Endothelial cell of umbilical vein (primary cell): ENCODE measurements at regions not wholly inside any gene's neighbourhood (a gene's known extent, or its start where the extent isn't known, plus 50 kb on each side); places are given as distances from the start of the nearest gene placed in this dataset.

Experiments
- BruUV-seq: library from RNA; stranded (reverse); fragments of 400-500 nt; replicated peaks from 2 replicates; lab custom pipeline; 2021; lab: Mats Ljungman, UMichigan
- CTCF ChIA-PET: fragments of 300-600, 350-600 bp; sonication (Branson Sonifier 250); formaldehyde crosslinking; loops from one replicate; lab custom pipeline; 2021; ENCODE audit warnings: antibody characterized with exemption, inconsistent platforms; lab: Charles Lee
- POLR2A ChIA-PET: fragments of 300-600, 350-600 bp; sonication (Branson Sonifier 250); formaldehyde crosslinking; loops from one replicate; lab custom pipeline; 2021; ENCODE audit warnings: antibody characterized with exemption, inconsistent platforms; lab: Charles Lee
- DNase-seq: peaks from one replicate; pipeline ENCODE4 v3.0.0-alpha.2; 2011; ENCODE audit warnings: low read depth, low spot score
- FAIRE-seq: peaks from 2 replicates; lab custom pipeline; 2011; peaks lifted over from hg19 to GRCh38; lab: Jason Lieb, UNC
- H2AFZ ChIP-seq: 2 replicates; pipeline ENCODE4 v1.6.0; 2012; ENCODE audit warnings: low read depth, low read length, control low read depth, inconsistent platforms
- H3K27ac ChIP-seq: 2 replicates; pipeline ENCODE4 v1.5.1; 2011; ENCODE audit warnings: low read depth, mild to moderate bottlenecking, control low read depth, low read length, moderate library complexity; ENCODE audit not compliant: insufficient read depth
- H3K27me3 ChIP-seq, 2 experiments: 2 replicates each; pipeline versions ENCODE4 v1.6.0 to v1.6.1; 2011; ENCODE audit warnings: low read length in 2 of 2, mixed read lengths in 1 of 2; ENCODE audit not compliant: control insufficient read depth in 2 of 2, insufficient read depth in 2 of 2
- H3K36me3 ChIP-seq, 2 experiments: 2 replicates in 1 of 2; 3 replicates in 1 of 2; pipeline ENCODE4 v1.5.1; 2011; ENCODE audit warnings: low read length in 2 of 2, mild to moderate bottlenecking in 1 of 2, moderate library complexity in 1 of 2; ENCODE audit not compliant: control insufficient read depth in 2 of 2, insufficient read depth in 2 of 2; ENCODE audit errors: extremely low read depth in 1 of 2
- H3K4me1 ChIP-seq: 3 replicates; pipeline ENCODE4 v1.5.1; 2011; ENCODE audit warnings: mild to moderate bottlenecking, low read length; ENCODE audit not compliant: control insufficient read depth, insufficient read depth; ENCODE audit errors: extremely low read depth
- H3K4me2 ChIP-seq: 2 replicates; pipeline ENCODE4 v1.6.1; 2011; ENCODE audit warnings: low read length, control low read depth, mixed read lengths; ENCODE audit not compliant: insufficient read depth
- H3K4me3 ChIP-seq, 3 experiments: fragments of 200-600 bp in 1 of 3; sonication (generic), shearing (Covaris generic) in 1 of 3; replicated peaks in 1 of 3; 2 replicates each; pipeline ENCODE4 v1.5.1; 2011 to 2016; ENCODE audit warnings: control low read depth in 3 of 3, low read length in 3 of 3, mild to moderate bottlenecking in 2 of 3, inconsistent platforms in 1 of 3, low read depth in 1 of 3, moderate library complexity in 1 of 3; ENCODE audit not compliant: insufficient read depth in 1 of 3
- H3K79me2 ChIP-seq: 2 replicates; pipeline ENCODE4 v1.6.0; 2012; ENCODE audit warnings: low read length, inconsistent platforms; ENCODE audit not compliant: control insufficient read depth, insufficient read depth
- H3K9ac ChIP-seq: replicated peaks from 2 replicates; pipeline ENCODE3; 2011; ENCODE audit warnings: low read length, control low read depth; ENCODE audit not compliant: insufficient read depth; ENCODE audit errors: extremely low read depth
- H3K9me1 ChIP-seq: replicated peaks from 3 replicates; pipeline ENCODE4 v1.6.0; 2011; ENCODE audit warnings: mild to moderate bottlenecking, low read length; ENCODE audit not compliant: control insufficient read depth, insufficient read depth; ENCODE audit errors: extremely low read depth
- H3K9me3 ChIP-seq: replicated peaks from 2 replicates; pipeline ENCODE4 v1.5.1; 2012; ENCODE audit warnings: low read length, inconsistent platforms; ENCODE audit not compliant: control insufficient read depth, insufficient read depth
- H4K20me1 ChIP-seq: replicated peaks from 2 replicates; pipeline ENCODE3; 2011; ENCODE audit warnings: mild to moderate bottlenecking, low read length; ENCODE audit not compliant: control insufficient read depth, insufficient read depth; ENCODE audit errors: extremely low read depth
- EZH2 ChIP-seq: IDR thresholded peaks from 2 replicates; pipeline ENCODE4 v1.6.1; 2012; ENCODE audit warnings: borderline replicate concordance, low read depth, mild to moderate bottlenecking, moderate library complexity, low read length, inconsistent platforms; ENCODE audit not compliant: severe bottlenecking
- POLR2A ChIP-seq: IDR thresholded peaks from 2 replicates; pipeline ENCODE4 v1.6.1; 2012; ENCODE audit warnings: low read depth, mild to moderate bottlenecking, control low read depth, low read length
- POLR2AphosphoS5 ChIP-seq: IDR thresholded peaks from 2 replicates; pipeline ENCODE4 v1.6.1; 2012; ENCODE audit warnings: low read depth, mild to moderate bottlenecking, control low read depth, low read length, moderate library complexity; ENCODE audit not compliant: insufficient read depth
- dilution Hi-C: fragments of 300-500 bp; cut with MboI; formaldehyde crosslinking; loops from one replicate; pipeline ENCODE4 v1.15.0; 2019; ENCODE audit warnings: low sequenced_read_pairs; ENCODE audit not compliant: extremely low pct_ligation_motif_present
- intact Hi-C: fragments of 100-400 bp; cut with micrococcal nuclease; formaldehyde crosslinking; loops from one replicate; pipeline ENCODE4 v1.10.0; 2022
- TF ChIP-seq, protein P1 (sequence below): IDR thresholded peaks from 2 replicates; pipeline ENCODE4 v1.6.1; 2011; ENCODE audit not compliant: insufficient read depth, insufficient read length
- TF ChIP-seq, protein P2 (sequence below), 2 donors: IDR thresholded peaks; 1 replicate in 1 of 2; 2 replicates in 1 of 2; pipeline ENCODE4 v1.5.1; 2011; ENCODE audit warnings: low read length in 2 of 2, mild to moderate bottlenecking in 2 of 2, moderate library complexity in 2 of 2, control low read depth in 1 of 2, inconsistent platforms in 1 of 2, low read depth in 1 of 2; ENCODE audit not compliant: insufficient read depth in 1 of 2; ENCODE audit errors: extremely low read depth in 1 of 2

DNA sequence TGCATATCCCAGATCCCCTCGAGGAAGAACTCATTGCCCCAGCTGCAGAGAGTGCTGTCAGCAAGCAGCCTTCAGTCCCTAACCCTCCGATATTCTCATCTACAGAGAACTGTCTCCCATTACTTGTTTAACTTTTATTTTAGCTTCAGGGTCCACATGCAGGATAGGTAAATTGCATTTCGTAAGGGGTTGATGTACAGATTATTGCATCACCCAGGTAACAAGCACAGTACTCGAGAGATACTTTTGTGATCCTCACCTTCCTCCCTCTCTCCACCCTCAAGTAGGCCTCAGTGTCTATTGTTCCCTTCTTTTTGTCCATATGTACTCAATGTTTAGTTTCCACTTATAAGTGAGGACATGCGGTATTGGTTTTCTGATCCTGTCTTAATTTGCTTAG lies 171.5 kb upstream of the IRS2 start:
- FAIRE-seq = no peak
- CTCF ChIA-PET = no interaction called here
- BruUV-seq = no TSS peak

GRCh38 chr13:109955598-109955997 lies 169.2 kb upstream of the IRS2 start:
- TF ChIP-seq POLR2A (no peak), POLR2AphosphoS5 (no peak), EZH2 (no peak)
- TF ChIP-seq, protein P1, sequence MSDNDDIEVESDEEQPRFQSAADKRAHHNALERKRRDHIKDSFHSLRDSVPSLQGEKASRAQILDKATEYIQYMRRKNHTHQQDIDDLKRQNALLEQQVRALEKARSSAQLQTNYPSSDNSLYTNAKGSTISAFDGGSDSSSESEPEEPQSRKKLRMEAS = no peak
- TF ChIP-seq, protein P2, sequence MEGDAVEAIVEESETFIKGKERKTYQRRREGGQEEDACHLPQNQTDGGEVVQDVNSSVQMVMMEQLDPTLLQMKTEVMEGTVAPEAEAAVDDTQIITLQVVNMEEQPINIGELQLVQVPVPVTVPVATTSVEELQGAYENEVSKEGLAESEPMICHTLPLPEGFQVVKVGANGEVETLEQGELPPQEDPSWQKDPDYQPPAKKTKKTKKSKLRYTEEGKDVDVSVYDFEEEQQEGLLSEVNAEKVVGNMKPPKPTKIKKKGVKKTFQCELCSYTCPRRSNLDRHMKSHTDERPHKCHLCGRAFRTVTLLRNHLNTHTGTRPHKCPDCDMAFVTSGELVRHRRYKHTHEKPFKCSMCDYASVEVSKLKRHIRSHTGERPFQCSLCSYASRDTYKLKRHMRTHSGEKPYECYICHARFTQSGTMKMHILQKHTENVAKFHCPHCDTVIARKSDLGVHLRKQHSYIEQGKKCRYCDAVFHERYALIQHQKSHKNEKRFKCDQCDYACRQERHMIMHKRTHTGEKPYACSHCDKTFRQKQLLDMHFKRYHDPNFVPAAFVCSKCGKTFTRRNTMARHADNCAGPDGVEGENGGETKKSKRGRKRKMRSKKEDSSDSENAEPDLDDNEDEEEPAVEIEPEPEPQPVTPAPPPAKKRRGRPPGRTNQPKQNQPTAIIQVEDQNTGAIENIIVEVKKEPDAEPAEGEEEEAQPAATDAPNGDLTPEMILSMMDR (IDR thresholded peaks at IDR 0.05; ENCODE audit: extremely low read depth in 1 of 2, insufficient read depth in 1 of 2, low read depth in 1 of 2, low read length in 2 of 2) = no peak
- Histone ChIP-seq H3K9me3 (no peaks in the 10 kb centered on the region), H3K27ac (no peak overlapping the region), H3K4me3 (no peak overlapping the region), H3K4me2 (no peak overlapping the region), H4K20me1 (no peaks in the 10 kb centered on the region), H3K9ac (no peak overlapping the region), H3K4me1 (no peaks in the 10 kb centered on the region), H3K9me1 (no peaks in the 10 kb centered on the region), H3K36me3 (no peaks in the 10 kb centered on the region), H3K79me2 (no peaks in the 10 kb centered on the region), H2AFZ (no peak overlapping the region), H3K27me3 (no peaks in the 10 kb centered on the region)
- no peak for DNase-seq
- no peak for FAIRE-seq
- intact Hi-C loops (no loop called here), dilution Hi-C loops (no loop called here)
- ChIA-PET POLR2A (no interaction called here), CTCF (no interaction called here)
- BruUV-seq = no TSS peak

More for the DNA sequence above, 171.5 kb upstream of the IRS2 start:
- DNase-seq = no peak
- Histone ChIP-seq H3K9me1 (no peaks in the 10 kb centered on the region), H2AFZ (no peak overlapping the region), H3K4me3 (no peak overlapping the region), H3K4me1 (no peaks in the 10 kb centered on the region), H3K27me3 (no peaks in the 10 kb centered on the region), H3K9me3 (no peaks in the 10 kb centered on the region), H3K4me2 (no peak overlapping the region), H3K79me2 (no peaks in the 10 kb centered on the region), H3K9ac (no peak overlapping the region), H3K27ac (no peak overlapping the region), H3K36me3 (no peaks in the 10 kb centered on the region), H4K20me1 (no peaks in the 10 kb centered on the region)
- intact Hi-C loops = no loop called here
- POLR2A ChIA-PET = no interaction called here
- dilution Hi-C loops = no loop called here
- TF ChIP-seq, protein P1 = no peak
